ENCODE measurements at regions not wholly inside any gene's neighbourhood (a gene's known extent, or its start where the extent isn't known, plus 50 kb on each side); places are given as distances from the start of the nearest gene placed in this dataset.

- in situ Hi-C loops (cut with HindIII; ENCODE audit: extremely low pct_ligation_motif_present, low pct_unique_long_range_greater_than_20kb) = loop anchor here (25.0 kb wide), 1 partner anchor 291 kb away; no protein-coding TSS in a partner anchor
- CTCF ChIA-PET (ENCODE audit: low intra/inter-chr PET ratio, low total read pairs) = no interaction called here
These were observed 95.3 kb downstream of the RAMP3 start for GRCh38 chr7:45252857-45253256.

DNA sequence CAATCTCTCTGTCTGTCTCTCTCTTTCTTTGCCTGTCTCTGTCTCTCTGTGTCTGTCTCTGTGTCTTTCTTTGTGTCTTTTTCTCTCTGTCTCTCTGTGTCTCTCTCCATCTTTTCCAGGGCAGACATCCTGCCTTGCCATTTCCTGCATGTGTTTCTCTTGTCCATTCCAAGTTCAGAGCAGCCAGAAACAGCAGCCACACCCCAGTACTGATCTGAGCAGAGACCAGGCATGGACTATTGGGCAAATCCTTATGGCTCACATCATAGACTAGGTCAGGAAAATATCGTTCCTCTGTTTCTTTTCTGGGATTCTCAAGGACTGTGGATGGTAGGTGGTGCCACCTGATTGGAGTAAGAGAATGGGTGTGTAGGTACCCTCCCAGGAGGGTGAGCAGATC, 95.8 kb downstream of the RAMP3 start:
- Histone ChIP-seq H3K4me3 (replicated peaks in 1 of 3; ENCODE audit: insufficient read depth in 1 of 3, low read depth in 2 of 3, low read length in 3 of 3) (no peak overlapping the region), H4K20me1 (ENCODE audit: insufficient read depth, low read length) (no peaks in the 10 kb centered on the region), H3K4me2 (ENCODE audit: low read depth, low read length) (no peak overlapping the region), H3K9me3 (ENCODE audit: low read length) (no peaks in the 10 kb centered on the region), H3K27ac (ENCODE audit: extremely low read length, insufficient read depth, low read length) (no peak overlapping the region), H3K79me2 (ENCODE audit: insufficient read depth, low read length) (no peaks in the 10 kb centered on the region), H3K4me1 (ENCODE audit: insufficient read depth, low read length) (no peaks in the 10 kb centered on the region), H2AFZ (ENCODE audit: low read length) (no peak overlapping the region), H3K27me3 (ENCODE audit: control insufficient read depth in 1 of 2, insufficient read depth in 2 of 2, low read length in 2 of 2) (peaks cover 0 to 7% of the 10 kb centered on the region in 2 experiments; a peak in 1 of 5 replicates), H3K9ac (ENCODE audit: insufficient read depth, low read depth, low read length) (no peak overlapping the region), H3K36me3 (replicated peaks in 1 of 2; ENCODE audit: control insufficient read depth in 1 of 2, insufficient read depth in 2 of 2, low read length in 2 of 2) (no peaks in the 10 kb centered on the region)
- no peak for FAIRE-seq
- no peak for DNase-seq (ENCODE audit: low spot score)
- ATAC-seq = no peak
- CTCF ChIA-PET (ENCODE audit: low intra/inter-chr PET ratio, low total read pairs) = no interaction called here
- TF ChIP-seq ZFP36L2 (CRISPR knock-in tag; IDR thresholded peaks at IDR 0.05) (no peak), CCDC6 (CRISPR knock-in tag; IDR thresholded peaks at IDR 0.05) (no peak), ZNF460 (CRISPR knock-in tag; IDR thresholded peaks at IDR 0.05; ENCODE audit: borderline replicate concordance) (no peak), IRF2 (CRISPR knock-in tag; IDR thresholded peaks at IDR 0.05) (no peak)
- TF ChIP-seq, protein P1, sequence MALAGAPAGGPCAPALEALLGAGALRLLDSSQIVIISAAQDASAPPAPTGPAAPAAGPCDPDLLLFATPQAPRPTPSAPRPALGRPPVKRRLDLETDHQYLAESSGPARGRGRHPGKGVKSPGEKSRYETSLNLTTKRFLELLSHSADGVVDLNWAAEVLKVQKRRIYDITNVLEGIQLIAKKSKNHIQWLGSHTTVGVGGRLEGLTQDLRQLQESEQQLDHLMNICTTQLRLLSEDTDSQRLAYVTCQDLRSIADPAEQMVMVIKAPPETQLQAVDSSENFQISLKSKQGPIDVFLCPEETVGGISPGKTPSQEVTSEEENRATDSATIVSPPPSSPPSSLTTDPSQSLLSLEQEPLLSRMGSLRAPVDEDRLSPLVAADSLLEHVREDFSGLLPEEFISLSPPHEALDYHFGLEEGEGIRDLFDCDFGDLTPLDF (CRISPR knock-in tag; IDR thresholded peaks at IDR 0.05) = no peak
- in situ Hi-C loops (cut with HindIII; ENCODE audit: extremely low pct_ligation_motif_present, low pct_unique_long_range_greater_than_20kb) (loop anchor here (25.0 kb wide), 1 partner anchor 291 kb away; no protein-coding TSS in a partner anchor), intact Hi-C loops (cut with micrococcal nuclease; ENCODE audit: unreplicated experiment) (no loop called here)
- 0% methylated on average over 1 of the region's 1 CpG for WGBS (ENCODE audit: low lambda C conversion rate)
- BruUV-seq (replicated peaks) = no TSS peak
- POLR2A ChIA-PET = no interaction called here

More at GRCh38 chr7:45252857-45253256, 95.3 kb downstream of the RAMP3 start:
- Histone ChIP-seq H2AFZ (ENCODE audit: low read length) (no peak overlapping the region), H3K27me3 (ENCODE audit: control insufficient read depth in 1 of 2, insufficient read depth in 2 of 2, low read length in 2 of 2) (peaks cover 0 to 7% of the 10 kb centered on the region in 2 experiments; a peak in 1 of 5 replicates), H3K4me3 (replicated peaks in 1 of 3; ENCODE audit: insufficient read depth in 1 of 3, low read depth in 2 of 3, low read length in 3 of 3) (no peak overlapping the region), H3K4me2 (ENCODE audit: low read depth, low read length) (no peak overlapping the region), H3K27ac (ENCODE audit: extremely low read length, insufficient read depth, low read length) (no peak overlapping the region), H3K4me1 (ENCODE audit: insufficient read depth, low read length) (no peaks in the 10 kb centered on the region), H3K79me2 (ENCODE audit: insufficient read depth, low read length) (no peaks in the 10 kb centered on the region), H4K20me1 (ENCODE audit: insufficient read depth, low read length) (no peaks in the 10 kb centered on the region), H3K9me3 (ENCODE audit: low read length) (no peaks in the 10 kb centered on the region), H3K36me3 (replicated peaks in 1 of 2; ENCODE audit: control insufficient read depth in 1 of 2, insufficient read depth in 2 of 2, low read length in 2 of 2) (no peaks in the 10 kb centered on the region), H3K9ac (ENCODE audit: insufficient read depth, low read depth, low read length) (no peak overlapping the region)
- DNase-seq (ENCODE audit: low spot score) = no peak
- TF ChIP-seq FOSL1 (CRISPR knock-in tag; IDR thresholded peaks at IDR 0.05; ENCODE audit: borderline replicate concordance) = no peak
- TF ChIP-seq ZNF589 (CRISPR knock-in tag; conservative IDR thresholded peaks at IDR 0.05) = no peak
- TF ChIP-seq NFYC (CRISPR knock-in tag; IDR thresholded peaks at IDR 0.05) = no peak
- no peak for TF ChIP-seq RFX5 (IDR thresholded peaks at IDR 0.05; ENCODE audit: low read depth, low read length)
- TF ChIP-seq DR1 (CRISPR knock-in tag; IDR thresholded peaks at IDR 0.05) = no peak
- TF ChIP-seq ZNF75D (CRISPR knock-in tag; IDR thresholded peaks at IDR 0.05; ENCODE audit: borderline replicate concordance) = no peak
- POLR2A ChIA-PET = no interaction called here
- intact Hi-C loops (cut with micrococcal nuclease; ENCODE audit: unreplicated experiment) = no loop called here
- ATAC-seq = no peak
- no peak for FAIRE-seq
- BruUV-seq (replicated peaks) = no TSS peak
